ENCODE measurements at regions not wholly inside any gene's neighbourhood (a gene's known extent, or its start where the extent isn't known, plus 50 kb on each side); places are given as distances from the start of the nearest gene placed in this dataset.

DNA sequence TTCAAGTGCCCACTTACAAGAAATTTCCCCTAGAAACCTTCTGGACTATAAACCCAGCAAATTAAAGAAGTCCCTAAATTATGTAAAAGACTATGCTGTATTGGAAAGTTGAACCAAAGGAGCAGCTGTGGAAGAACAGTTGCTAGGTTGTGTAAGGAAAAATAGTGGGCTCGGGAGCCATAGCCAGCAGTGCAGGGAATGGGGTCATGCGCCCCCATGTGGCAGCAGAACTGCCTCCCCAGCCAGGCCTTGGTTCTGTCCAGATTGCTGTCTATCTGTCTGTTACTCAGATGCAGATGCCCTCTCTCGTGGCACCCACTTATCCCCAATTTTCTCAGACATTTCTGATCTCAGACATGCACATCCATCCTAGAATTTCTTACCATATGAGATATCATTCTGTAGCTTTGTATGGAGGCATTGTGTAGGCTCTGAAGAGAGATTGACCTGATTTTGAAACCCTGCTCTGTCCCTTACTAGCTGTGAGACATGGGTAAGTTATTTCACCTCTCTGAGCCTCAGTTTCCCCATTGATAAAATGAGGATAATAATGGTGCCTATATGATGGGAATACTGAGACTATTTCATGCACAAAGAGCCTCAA, 258.3 kb downstream of the SS18 start:
- TF ChIP-seq TAF1 (IDR thresholded peaks at IDR 0.05; ENCODE audit: low read depth) (no peak), YY1 (IDR thresholded peaks at IDR 0.05; ENCODE audit: low read depth) (peak; percentile 41; the same call in 1 of the 2 replicates), RAD21 (IDR thresholded peaks at IDR 0.05; ENCODE audit: low read depth) (peak; percentile 66)

DNA sequence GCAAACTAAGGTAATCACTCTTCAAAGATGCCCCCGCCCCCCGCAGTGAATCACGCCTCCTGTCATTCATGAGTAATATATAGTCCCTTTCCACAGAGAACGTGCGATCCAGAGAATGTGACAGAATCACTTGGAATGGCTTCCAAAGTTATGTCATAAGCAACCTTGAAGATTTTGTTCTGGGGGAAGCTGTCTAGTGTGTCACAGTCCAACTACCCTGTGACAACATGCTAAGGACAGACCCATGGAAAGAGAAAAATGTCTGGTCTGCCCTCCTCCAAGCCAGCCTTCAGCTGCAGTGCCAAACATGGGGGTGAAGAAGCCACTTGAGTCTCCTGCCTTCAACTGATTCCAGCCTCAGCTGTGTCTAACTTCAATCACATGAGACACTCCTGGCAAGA, 259.1 kb downstream of the SS18 start:
- no peak for TF ChIP-seq CREB1 (IDR thresholded peaks at IDR 0.05; ENCODE audit: low read depth)
- no peak for TF ChIP-seq EP300 (IDR thresholded peaks at IDR 0.05; ENCODE audit: borderline replicate concordance)
- no peak for TF ChIP-seq EGR1 (IDR thresholded peaks at IDR 0.05)
- TF ChIP-seq RAD21 (IDR thresholded peaks at IDR 0.05; ENCODE audit: low read depth), result no peak
- TF ChIP-seq CEBPB (IDR thresholded peaks at IDR 0.05), result no peak
- no peak for TF ChIP-seq TEAD4 (IDR thresholded peaks at IDR 0.05)

DNA sequence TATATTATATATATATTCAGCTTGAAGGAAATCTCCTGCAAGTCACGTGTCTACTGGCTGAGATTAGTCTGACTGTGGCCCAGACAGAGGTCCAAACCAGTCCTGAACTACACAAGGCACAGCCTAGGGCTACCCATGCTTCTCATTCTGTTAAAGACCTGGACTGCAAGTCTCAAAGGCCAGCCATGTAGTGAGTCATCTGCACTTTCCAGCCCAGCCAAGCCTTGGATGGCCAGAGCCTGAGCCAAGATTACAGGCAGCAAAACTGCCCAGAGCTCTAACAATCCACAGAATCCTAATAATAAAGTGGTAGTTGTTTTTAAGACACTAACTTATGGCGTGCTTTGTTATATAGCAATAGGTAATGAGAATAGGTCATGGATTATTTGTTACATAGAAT, 259.6 kb downstream of the SS18 start:
- no peak for TF ChIP-seq TEAD4 (IDR thresholded peaks at IDR 0.05)
- no peak for TF ChIP-seq NFIC (IDR thresholded peaks at IDR 0.05)
- TF ChIP-seq ZBTB7A (IDR thresholded peaks at IDR 0.05; ENCODE audit: low read depth), result no peak
- no peak for TF ChIP-seq EP300 (IDR thresholded peaks at IDR 0.05; ENCODE audit: borderline replicate concordance)
- TF ChIP-seq CEBPB (IDR thresholded peaks at IDR 0.05), result no peak

DNA sequence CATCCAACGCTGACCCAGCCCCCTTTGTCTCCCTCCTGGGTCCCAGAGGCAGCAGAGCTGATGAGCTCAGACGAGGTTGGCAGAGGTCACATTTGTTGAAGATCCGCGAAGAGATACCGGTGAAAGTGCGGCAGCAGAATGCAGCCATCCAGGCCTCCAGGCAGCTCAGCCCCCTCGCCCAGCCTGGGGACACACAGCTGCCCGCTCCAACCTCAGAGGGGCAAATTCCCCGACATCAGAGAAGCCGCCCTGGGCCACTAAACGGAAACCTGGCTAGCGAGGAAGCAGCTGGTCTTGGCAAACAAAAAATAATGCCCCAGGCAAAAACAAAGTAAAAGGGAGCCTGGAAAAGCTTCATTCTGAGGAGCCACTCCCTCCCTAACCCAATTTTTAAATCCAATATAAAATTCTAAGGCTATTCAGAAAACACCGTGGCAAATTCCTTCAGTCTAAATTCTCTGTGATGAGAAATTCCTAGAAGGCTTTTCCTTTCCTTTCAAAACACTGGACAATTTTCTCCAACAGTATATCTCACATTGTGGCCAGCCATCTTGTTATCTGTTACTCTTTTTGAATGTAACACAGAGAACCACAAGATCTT, 262.4 kb downstream of the SS18 start:
- TF ChIP-seq, protein P1, sequence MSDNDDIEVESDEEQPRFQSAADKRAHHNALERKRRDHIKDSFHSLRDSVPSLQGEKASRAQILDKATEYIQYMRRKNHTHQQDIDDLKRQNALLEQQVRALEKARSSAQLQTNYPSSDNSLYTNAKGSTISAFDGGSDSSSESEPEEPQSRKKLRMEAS (IDR thresholded peaks at IDR 0.05), result no peak
- TF ChIP-seq CEBPB (IDR thresholded peaks at IDR 0.05), result no peak
- TF ChIP-seq ZBTB7A (IDR thresholded peaks at IDR 0.05; ENCODE audit: low read depth), result no peak
- TF ChIP-seq RAD21 (IDR thresholded peaks at IDR 0.05; ENCODE audit: low read depth), result no peak
- TF ChIP-seq CREB1 (IDR thresholded peaks at IDR 0.05; ENCODE audit: low read depth), result no peak
- TF ChIP-seq NFIC (IDR thresholded peaks at IDR 0.05), result no peak
- no peak for TF ChIP-seq YY1 (IDR thresholded peaks at IDR 0.05; ENCODE audit: low read depth)
- TF ChIP-seq FOXM1 (IDR thresholded peaks at IDR 0.05; ENCODE audit: borderline replicate concordance, low read depth), result no peak
- TF ChIP-seq TCF12 (IDR thresholded peaks at IDR 0.05; ENCODE audit: low read depth), result no peak
- TF ChIP-seq EP300 (IDR thresholded peaks at IDR 0.05; ENCODE audit: borderline replicate concordance), result no peak
- TF ChIP-seq TEAD4 (IDR thresholded peaks at IDR 0.05), result no peak

DNA sequence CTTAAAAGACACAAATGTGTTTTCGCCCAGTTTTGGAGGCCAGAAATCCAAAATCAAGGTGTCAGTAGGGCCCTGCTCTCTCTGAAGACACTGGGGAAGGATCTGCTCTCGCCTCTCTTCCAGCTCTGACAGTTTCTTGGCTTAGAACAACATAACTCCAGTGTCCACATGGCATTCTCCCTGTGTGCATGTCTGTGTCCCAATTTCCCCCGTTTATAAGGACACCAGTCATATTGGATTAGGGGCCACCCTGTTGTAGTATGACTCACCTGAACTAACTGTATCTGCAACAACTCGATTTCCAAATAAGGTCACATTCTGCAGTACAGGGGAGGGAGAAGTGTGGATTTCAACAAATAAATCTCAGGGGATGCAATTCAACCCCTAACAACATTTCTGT, 263.2 kb downstream of the SS18 start:
- TF ChIP-seq EGR1 (IDR thresholded peaks at IDR 0.05) (no peak), RAD21 (IDR thresholded peaks at IDR 0.05; ENCODE audit: low read depth) (no peak), TCF12 (IDR thresholded peaks at IDR 0.05; ENCODE audit: low read depth) (no peak), YY1 (IDR thresholded peaks at IDR 0.05; ENCODE audit: low read depth) (no peak), EP300 (IDR thresholded peaks at IDR 0.05; ENCODE audit: borderline replicate concordance) (no peak), NFIC (IDR thresholded peaks at IDR 0.05) (no peak), CREB1 (IDR thresholded peaks at IDR 0.05; ENCODE audit: low read depth) (no peak), FOXM1 (IDR thresholded peaks at IDR 0.05; ENCODE audit: borderline replicate concordance, low read depth) (no peak), ZBTB7A (IDR thresholded peaks at IDR 0.05; ENCODE audit: low read depth) (no peak), TAF1 (IDR thresholded peaks at IDR 0.05; ENCODE audit: low read depth) (no peak)
- TF ChIP-seq, protein P1 (IDR thresholded peaks at IDR 0.05), result no peak
- TF ChIP-seq, protein P2, sequence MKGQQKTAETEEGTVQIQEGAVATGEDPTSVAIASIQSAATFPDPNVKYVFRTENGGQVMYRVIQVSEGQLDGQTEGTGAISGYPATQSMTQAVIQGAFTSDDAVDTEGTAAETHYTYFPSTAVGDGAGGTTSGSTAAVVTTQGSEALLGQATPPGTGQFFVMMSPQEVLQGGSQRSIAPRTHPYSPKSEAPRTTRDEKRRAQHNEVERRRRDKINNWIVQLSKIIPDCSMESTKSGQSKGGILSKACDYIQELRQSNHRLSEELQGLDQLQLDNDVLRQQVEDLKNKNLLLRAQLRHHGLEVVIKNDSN (IDR thresholded peaks at IDR 0.05), result no peak
- TF ChIP-seq, protein P3, sequence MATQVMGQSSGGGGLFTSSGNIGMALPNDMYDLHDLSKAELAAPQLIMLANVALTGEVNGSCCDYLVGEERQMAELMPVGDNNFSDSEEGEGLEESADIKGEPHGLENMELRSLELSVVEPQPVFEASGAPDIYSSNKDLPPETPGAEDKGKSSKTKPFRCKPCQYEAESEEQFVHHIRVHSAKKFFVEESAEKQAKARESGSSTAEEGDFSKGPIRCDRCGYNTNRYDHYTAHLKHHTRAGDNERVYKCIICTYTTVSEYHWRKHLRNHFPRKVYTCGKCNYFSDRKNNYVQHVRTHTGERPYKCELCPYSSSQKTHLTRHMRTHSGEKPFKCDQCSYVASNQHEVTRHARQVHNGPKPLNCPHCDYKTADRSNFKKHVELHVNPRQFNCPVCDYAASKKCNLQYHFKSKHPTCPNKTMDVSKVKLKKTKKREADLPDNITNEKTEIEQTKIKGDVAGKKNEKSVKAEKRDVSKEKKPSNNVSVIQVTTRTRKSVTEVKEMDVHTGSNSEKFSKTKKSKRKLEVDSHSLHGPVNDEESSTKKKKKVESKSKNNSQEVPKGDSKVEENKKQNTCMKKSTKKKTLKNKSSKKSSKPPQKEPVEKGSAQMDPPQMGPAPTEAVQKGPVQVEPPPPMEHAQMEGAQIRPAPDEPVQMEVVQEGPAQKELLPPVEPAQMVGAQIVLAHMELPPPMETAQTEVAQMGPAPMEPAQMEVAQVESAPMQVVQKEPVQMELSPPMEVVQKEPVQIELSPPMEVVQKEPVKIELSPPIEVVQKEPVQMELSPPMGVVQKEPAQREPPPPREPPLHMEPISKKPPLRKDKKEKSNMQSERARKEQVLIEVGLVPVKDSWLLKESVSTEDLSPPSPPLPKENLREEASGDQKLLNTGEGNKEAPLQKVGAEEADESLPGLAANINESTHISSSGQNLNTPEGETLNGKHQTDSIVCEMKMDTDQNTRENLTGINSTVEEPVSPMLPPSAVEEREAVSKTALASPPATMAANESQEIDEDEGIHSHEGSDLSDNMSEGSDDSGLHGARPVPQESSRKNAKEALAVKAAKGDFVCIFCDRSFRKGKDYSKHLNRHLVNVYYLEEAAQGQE (IDR thresholded peaks at IDR 0.05; ENCODE audit: low read depth), result no peak

DNA sequence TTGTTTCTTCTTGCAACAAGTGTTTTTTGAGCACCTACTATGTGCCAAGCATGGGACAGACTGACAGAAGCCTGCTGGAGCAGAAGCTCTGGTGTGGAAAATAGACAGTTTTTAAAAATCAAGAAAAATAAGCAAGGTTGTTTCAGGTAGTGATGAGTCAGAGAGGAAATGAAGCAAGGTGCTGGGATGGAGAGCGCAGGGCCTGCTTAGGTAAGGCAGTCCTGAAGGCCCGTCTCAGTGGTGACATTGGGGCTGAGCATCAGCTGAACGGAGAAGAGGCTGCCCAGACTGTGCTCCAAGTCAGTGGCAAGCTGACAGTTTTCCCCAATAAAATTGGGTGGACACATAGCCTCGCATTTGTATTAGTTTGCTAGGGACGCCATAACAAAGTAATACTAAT, 263.6 kb downstream of the SS18 start:
- TF ChIP-seq TAF1 (IDR thresholded peaks at IDR 0.05; ENCODE audit: low read depth) (no peak), EGR1 (IDR thresholded peaks at IDR 0.05) (no peak), YY1 (IDR thresholded peaks at IDR 0.05; ENCODE audit: low read depth) (no peak), CEBPB (IDR thresholded peaks at IDR 0.05) (no peak), ZBTB7A (IDR thresholded peaks at IDR 0.05; ENCODE audit: low read depth) (no peak)
- TF ChIP-seq, protein P3 (IDR thresholded peaks at IDR 0.05; ENCODE audit: low read depth), result no peak
- TF ChIP-seq, protein P2 (IDR thresholded peaks at IDR 0.05), result no peak

All from Ishikawa (cell line).